ENCODE measurements at regions not wholly inside any gene's neighbourhood (a gene's known extent, or its start where the extent isn't known, plus 50 kb on each side); places are given as distances from the start of the nearest gene placed in this dataset.

DNA sequence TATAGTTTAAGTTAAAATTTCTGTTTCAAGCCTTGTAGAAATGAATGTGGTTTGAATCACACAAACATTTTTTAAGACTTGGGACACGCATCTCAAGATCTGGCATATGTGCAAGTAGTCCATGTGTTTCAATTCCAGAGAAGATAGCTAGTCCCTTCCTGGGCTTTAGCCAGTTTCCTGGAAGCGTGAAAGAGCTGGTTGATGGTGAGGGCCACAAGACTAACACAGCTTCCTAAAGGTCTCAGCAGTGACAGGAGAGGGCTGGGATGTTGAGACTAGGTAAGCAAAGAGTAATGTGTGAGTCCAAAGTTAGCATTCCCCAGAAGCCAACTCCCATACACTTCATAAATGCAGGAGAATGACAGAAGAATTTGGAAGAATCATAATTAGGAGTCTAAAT, 111.9 kb upstream of the MAP2 start:
- TF ChIP-seq, protein P1, sequence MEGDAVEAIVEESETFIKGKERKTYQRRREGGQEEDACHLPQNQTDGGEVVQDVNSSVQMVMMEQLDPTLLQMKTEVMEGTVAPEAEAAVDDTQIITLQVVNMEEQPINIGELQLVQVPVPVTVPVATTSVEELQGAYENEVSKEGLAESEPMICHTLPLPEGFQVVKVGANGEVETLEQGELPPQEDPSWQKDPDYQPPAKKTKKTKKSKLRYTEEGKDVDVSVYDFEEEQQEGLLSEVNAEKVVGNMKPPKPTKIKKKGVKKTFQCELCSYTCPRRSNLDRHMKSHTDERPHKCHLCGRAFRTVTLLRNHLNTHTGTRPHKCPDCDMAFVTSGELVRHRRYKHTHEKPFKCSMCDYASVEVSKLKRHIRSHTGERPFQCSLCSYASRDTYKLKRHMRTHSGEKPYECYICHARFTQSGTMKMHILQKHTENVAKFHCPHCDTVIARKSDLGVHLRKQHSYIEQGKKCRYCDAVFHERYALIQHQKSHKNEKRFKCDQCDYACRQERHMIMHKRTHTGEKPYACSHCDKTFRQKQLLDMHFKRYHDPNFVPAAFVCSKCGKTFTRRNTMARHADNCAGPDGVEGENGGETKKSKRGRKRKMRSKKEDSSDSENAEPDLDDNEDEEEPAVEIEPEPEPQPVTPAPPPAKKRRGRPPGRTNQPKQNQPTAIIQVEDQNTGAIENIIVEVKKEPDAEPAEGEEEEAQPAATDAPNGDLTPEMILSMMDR (IDR thresholded peaks at IDR 0.05), result no peak
- no peak for TF ChIP-seq POLR2A (IDR thresholded peaks at IDR 0.05)

Data from esophagus squamous epithelium (tissue), 4 donors.